Left ventricle myocardium inferior (tissue), 1 donor: ENCODE measurements at regions not wholly inside any gene's neighbourhood (a gene's known extent, or its start where the extent isn't known, plus 50 kb on each side); places are given as distances from the start of the nearest gene placed in this dataset.

ENCODE experiments used
- DNase-seq: peaks from one replicate; pipeline ENCODE4 v3.0.0-alpha.2; 2020
- H3K27ac ChIP-seq: fragments of 200-600 bp; replicated peaks from 2 replicates; pipeline ENCODE4 v1.8.0; 2021
- H3K27me3 ChIP-seq: fragments of 200-600 bp; 2 replicates; pipeline ENCODE4 v1.8.0; 2021; ENCODE audit warnings: low read depth
- H3K36me3 ChIP-seq: fragments of 200-600 bp; 2 replicates; pipeline ENCODE4 v1.8.0; 2021
- H3K4me1 ChIP-seq: fragments of 200-600 bp; 2 replicates; pipeline ENCODE4 v1.8.0; 2021
- H3K4me3 ChIP-seq: fragments of 200-600 bp; 2 replicates; pipeline ENCODE4 v1.8.0; 2021; ENCODE audit warnings: mild to moderate bottlenecking, moderate library complexity
- H3K9me3 ChIP-seq: fragments of 200-600 bp; replicated peaks from 2 replicates; pipeline ENCODE4 v1.8.0; 2021
- CTCF ChIP-seq: fragments of 200-600 bp; IDR thresholded peaks from 2 replicates; pipeline ENCODE4 v1.8.0; 2021; ENCODE audit warnings: antibody characterized with exemption, mild to moderate bottlenecking, borderline replicate concordance
- intact Hi-C: fragments of 100-400 bp; cut with micrococcal nuclease; formaldehyde crosslinking; loops from one replicate; pipeline ENCODE4 v1.11.0; 2022
- donor health status: DM: no; HTN: yes; CAD: no; lungs with severe emphysema.

GRCh38 chr16:5398203-5398602, 300.6 kb upstream of the EEF2KMT start:
- Histone ChIP-seq H3K4me1 (no peaks in the 10 kb centered on the region), H3K4me3 (no peak overlapping the region), H3K36me3 (no peaks in the 10 kb centered on the region), H3K9me3 (no peaks in the 10 kb centered on the region), H3K27me3 (peaks cover 32% of the 10 kb centered on the region), H3K27ac (no peak overlapping the region)
- no peak for DNase-seq
- intact Hi-C loops, result no loop called here
- TF ChIP-seq CTCF, result no peak

- DNase-seq, result no peak
- Histone ChIP-seq H3K9me3 (no peaks in the 10 kb centered on the region), H3K4me1 (no peaks in the 10 kb centered on the region), H3K27ac (no peak overlapping the region), H3K36me3 (no peaks in the 10 kb centered on the region), H3K27me3 (peaks cover 21% of the 10 kb centered on the region), H3K4me3 (no peak overlapping the region)
- intact Hi-C loops, result no loop called here
- no peak for TF ChIP-seq CTCF
These were observed 299.3 kb upstream of the EEF2KMT start for GRCh38 chr16:5396880-5397279.

- Histone ChIP-seq H3K27me3 (peaks cover 21% of the 10 kb centered on the region), H3K4me1 (no peaks in the 10 kb centered on the region), H3K36me3 (no peaks in the 10 kb centered on the region), H3K4me3 (no peak overlapping the region), H3K9me3 (peaks cover 3% of the 10 kb centered on the region), H3K27ac (no peak overlapping the region)
- intact Hi-C loops, result no loop called here
- no peak for DNase-seq
- no peak for TF ChIP-seq CTCF
These were observed 295.5 kb upstream of the EEF2KMT start for GRCh38 chr16:5393070-5393469.

GRCh38 chr16:5386989-5387388, 289.4 kb upstream of the EEF2KMT start:
- H3K36me3 ChIP-seq, result no peaks in the 10 kb centered on the region
- no peak for DNase-seq
- TF ChIP-seq CTCF, result no peak
- no peak overlapping the region for H3K4me3 ChIP-seq
- peaks cover 25% of the 10 kb centered on the region for H3K9me3 ChIP-seq
- H3K27ac ChIP-seq, result no peak overlapping the region
- no peaks in the 10 kb centered on the region for H3K4me1 ChIP-seq
- H3K27me3 ChIP-seq, result no peaks in the 10 kb centered on the region
- intact Hi-C loops, result no loop called here

- Histone ChIP-seq H3K4me3 (no peak overlapping the region), H3K9me3 (peaks cover 26% of the 10 kb centered on the region), H3K36me3 (no peaks in the 10 kb centered on the region), H3K27me3 (no peaks in the 10 kb centered on the region), H3K27ac (no peak overlapping the region), H3K4me1 (no peaks in the 10 kb centered on the region)
- no peak for TF ChIP-seq CTCF
- intact Hi-C loops, result no loop called here
- no peak for DNase-seq
These were observed 288.2 kb upstream of the EEF2KMT start for GRCh38 chr16:5385811-5386210.

GRCh38 chr16:5385115-5385514, 287.5 kb upstream of the EEF2KMT start:
- TF ChIP-seq CTCF, result no peak

More at GRCh38 chr16:5385115-5385514, 287.5 kb upstream of the EEF2KMT start:
- H3K4me1 ChIP-seq, result no peaks in the 10 kb centered on the region
- H3K27me3 ChIP-seq, result no peaks in the 10 kb centered on the region
- peaks cover 26% of the 10 kb centered on the region for H3K9me3 ChIP-seq
- H3K36me3 ChIP-seq, result no peaks in the 10 kb centered on the region
- intact Hi-C loops, result no loop called here
- DNase-seq, result no peak
- H3K27ac ChIP-seq, result no peak overlapping the region
- no peak overlapping the region for H3K4me3 ChIP-seq
